A549 (cell line): ENCODE measurements at regions not wholly inside any gene's neighbourhood (a gene's known extent, or its start where the extent isn't known, plus 50 kb on each side); places are given as distances from the start of the nearest gene placed in this dataset.

Experiments used
- CEBPB ChIP-seq, 2 experiments: fragments of >200 bp in 1 of 2; sonication (Bioruptor Twin) in 1 of 2; formaldehyde crosslinking in 1 of 2; IDR thresholded peaks; 2 replicates each; pipeline ENCODE4 v1.6.1; 2012 to 2016
- CHD2 ChIP-seq: fragments of 150-350 bp; IDR thresholded peaks from 2 replicates; pipeline ENCODE4 v1.6.1; 2014; ENCODE audit warnings: low read length; ENCODE audit not compliant: partially characterized antibody
- CHD4 ChIP-seq: fragments of 200-600 bp; sonication (generic); IDR thresholded peaks from 2 replicates; pipeline ENCODE4 v1.6.1; 2016; ENCODE audit warnings: antibody characterized with exemption, mild to moderate bottlenecking, borderline replicate concordance
- CTCF ChIP-seq: fragments of >200 bp; sonication (Bioruptor Twin); formaldehyde crosslinking; IDR thresholded peaks from 3 replicates; pipeline ENCODE4 v1.5.1; 2016
- MAFK ChIP-seq: fragments of 450-650 bp; IDR thresholded peaks from 2 replicates; pipeline ENCODE4 v1.6.1; 2014; ENCODE audit not compliant: partially characterized antibody
- MYC ChIP-seq: IDR thresholded peaks from 2 replicates; pipeline ENCODE4 v1.6.1; 2012; ENCODE audit warnings: mild to moderate bottlenecking, inconsistent platforms, low read length, improper control_type of control experiment, borderline replicate concordance
- PBX3 ChIP-seq: IDR thresholded peaks from 2 replicates; pipeline ENCODE4 v1.6.1; 2012
- POLR2A ChIP-seq: IDR thresholded peaks from 2 replicates; pipeline ENCODE4 v1.6.1; 2012; ENCODE audit warnings: mild to moderate bottlenecking, low read length
- RCOR1 ChIP-seq: fragments of 150-350 bp; IDR thresholded peaks from 2 replicates; pipeline ENCODE4 v1.6.1; 2014; ENCODE audit warnings: antibody characterized with exemption, low read length, low read depth
- REST ChIP-seq: fragments of 200-600 bp; sonication (generic); IDR thresholded peaks from 2 replicates; pipeline ENCODE4 v1.6.1; 2016; ENCODE audit warnings: antibody characterized with exemption, mild to moderate bottlenecking, moderate library complexity
- TF ChIP-seq, protein P1 (sequence below): IDR thresholded peaks from 2 replicates; pipeline ENCODE4 v1.6.1; 2012
- TF ChIP-seq, protein P2 (sequence below): IDR thresholded peaks from 2 replicates; pipeline ENCODE4 v1.6.1; 2012; ENCODE audit warnings: low read depth, borderline replicate concordance
- TF ChIP-seq, protein P3 (sequence below): fragments of 150-350 bp; IDR thresholded peaks from 2 replicates; pipeline ENCODE4 v1.6.1; 2014; ENCODE audit warnings: low read depth, mild to moderate bottlenecking, low read length

- TF ChIP-seq, protein P1, sequence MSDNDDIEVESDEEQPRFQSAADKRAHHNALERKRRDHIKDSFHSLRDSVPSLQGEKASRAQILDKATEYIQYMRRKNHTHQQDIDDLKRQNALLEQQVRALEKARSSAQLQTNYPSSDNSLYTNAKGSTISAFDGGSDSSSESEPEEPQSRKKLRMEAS = no peak
- TF ChIP-seq REST (no peak), POLR2A (no peak), CTCF (no peak), RCOR1 (no peak), CHD2 (no peak), CHD4 (no peak), PBX3 (no peak), MYC (no peak), MAFK (no peak), CEBPB (IDR thresholded peaks at IDR 0.05) (no peak)
- TF ChIP-seq, protein P2, sequence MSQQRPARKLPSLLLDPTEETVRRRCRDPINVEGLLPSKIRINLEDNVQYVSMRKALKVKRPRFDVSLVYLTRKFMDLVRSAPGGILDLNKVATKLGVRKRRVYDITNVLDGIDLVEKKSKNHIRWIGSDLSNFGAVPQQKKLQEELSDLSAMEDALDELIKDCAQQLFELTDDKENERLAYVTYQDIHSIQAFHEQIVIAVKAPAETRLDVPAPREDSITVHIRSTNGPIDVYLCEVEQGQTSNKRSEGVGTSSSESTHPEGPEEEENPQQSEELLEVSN = no peak
- TF ChIP-seq, protein P3, sequence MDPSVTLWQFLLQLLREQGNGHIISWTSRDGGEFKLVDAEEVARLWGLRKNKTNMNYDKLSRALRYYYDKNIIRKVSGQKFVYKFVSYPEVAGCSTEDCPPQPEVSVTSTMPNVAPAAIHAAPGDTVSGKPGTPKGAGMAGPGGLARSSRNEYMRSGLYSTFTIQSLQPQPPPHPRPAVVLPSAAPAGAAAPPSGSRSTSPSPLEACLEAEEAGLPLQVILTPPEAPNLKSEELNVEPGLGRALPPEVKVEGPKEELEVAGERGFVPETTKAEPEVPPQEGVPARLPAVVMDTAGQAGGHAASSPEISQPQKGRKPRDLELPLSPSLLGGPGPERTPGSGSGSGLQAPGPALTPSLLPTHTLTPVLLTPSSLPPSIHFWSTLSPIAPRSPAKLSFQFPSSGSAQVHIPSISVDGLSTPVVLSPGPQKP = no peak
Observed at GRCh38 chr13:109615721-109616420, 170.5 kb downstream of the IRS2 start.
